ENCODE measurements at regions not wholly inside any gene's neighbourhood (a gene's known extent, or its start where the extent isn't known, plus 50 kb on each side); places are given as distances from the start of the nearest gene placed in this dataset.

DNA sequence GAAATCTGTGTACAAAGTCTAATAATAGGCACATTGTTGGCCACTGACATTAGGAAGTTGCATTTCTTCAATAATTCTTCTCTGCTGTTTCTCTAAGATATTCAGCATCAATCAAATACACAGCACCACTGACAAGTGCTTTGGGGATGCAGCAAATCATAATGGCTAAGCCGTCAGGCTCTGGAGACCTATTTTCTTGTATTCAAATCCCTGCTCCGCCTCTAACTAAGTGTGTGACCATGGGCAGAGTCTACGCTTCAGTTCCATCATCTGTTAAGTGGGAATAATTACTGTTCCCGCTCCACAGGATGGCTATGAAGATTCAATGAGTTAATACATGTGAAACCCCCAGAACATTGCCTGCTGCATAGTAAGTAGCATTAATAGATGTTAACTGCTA, 176.9 kb downstream of the ADGRL4 start:
- TF ChIP-seq, protein P1, sequence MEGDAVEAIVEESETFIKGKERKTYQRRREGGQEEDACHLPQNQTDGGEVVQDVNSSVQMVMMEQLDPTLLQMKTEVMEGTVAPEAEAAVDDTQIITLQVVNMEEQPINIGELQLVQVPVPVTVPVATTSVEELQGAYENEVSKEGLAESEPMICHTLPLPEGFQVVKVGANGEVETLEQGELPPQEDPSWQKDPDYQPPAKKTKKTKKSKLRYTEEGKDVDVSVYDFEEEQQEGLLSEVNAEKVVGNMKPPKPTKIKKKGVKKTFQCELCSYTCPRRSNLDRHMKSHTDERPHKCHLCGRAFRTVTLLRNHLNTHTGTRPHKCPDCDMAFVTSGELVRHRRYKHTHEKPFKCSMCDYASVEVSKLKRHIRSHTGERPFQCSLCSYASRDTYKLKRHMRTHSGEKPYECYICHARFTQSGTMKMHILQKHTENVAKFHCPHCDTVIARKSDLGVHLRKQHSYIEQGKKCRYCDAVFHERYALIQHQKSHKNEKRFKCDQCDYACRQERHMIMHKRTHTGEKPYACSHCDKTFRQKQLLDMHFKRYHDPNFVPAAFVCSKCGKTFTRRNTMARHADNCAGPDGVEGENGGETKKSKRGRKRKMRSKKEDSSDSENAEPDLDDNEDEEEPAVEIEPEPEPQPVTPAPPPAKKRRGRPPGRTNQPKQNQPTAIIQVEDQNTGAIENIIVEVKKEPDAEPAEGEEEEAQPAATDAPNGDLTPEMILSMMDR (IDR thresholded peaks at IDR 0.05) = no peak
- TF ChIP-seq POLR2A (IDR thresholded peaks at IDR 0.05) = no peak

Measured in uterus (tissue), 2 donors.